Testis (tissue), 2 donors: ENCODE measurements at regions not wholly inside any gene's neighbourhood (a gene's known extent, or its start where the extent isn't known, plus 50 kb on each side); places are given as distances from the start of the nearest gene placed in this dataset.

Experiments
- CTCF ChIP-seq, 3 experiments: fragments of 450-650 bp in 2 of 3; fragments of 200-600 bp in 1 of 3; sonication (generic) in 1 of 3; IDR thresholded peaks; one replicate each; pipeline ENCODE4 v1.5.1; 2016 to 2019; ENCODE audit warnings: antibody characterized with exemption in 3 of 3, mild to moderate bottlenecking in 2 of 3, moderate library complexity in 1 of 3
- POLR2A ChIP-seq: fragments of 450-650 bp; IDR thresholded peaks from one replicate; pipeline ENCODE4 v1.6.1; 2017; ENCODE audit warnings: antibody characterized with exemption, mild to moderate bottlenecking, moderate library complexity

- TF ChIP-seq CTCF (IDR thresholded peaks at IDR 0.05) (no peak), POLR2A (no peak)
Observed at GRCh38 chr5:136734628-136735027, 369.3 kb upstream of the TRPC7 start.
